Activated B cell treated with CpG ODN at 0.5 μM for 24 hours (primary cell): ENCODE measurements at regions not wholly inside any gene's neighbourhood (a gene's known extent, or its start where the extent isn't known, plus 50 kb on each side); places are given as distances from the start of the nearest gene placed in this dataset.

Source experiments
- ATAC-seq: fragments of 200-7000 bp; cut with Tn5 transposase; one replicate; pipeline ENCODE4 v1.10.0; 2021; ENCODE audit warnings: low read depth, mild to moderate bottlenecking, moderate library complexity
- CTCF ChIA-PET: fragments of 350-600 bp; sonication (Branson Sonifier 250); formaldehyde crosslinking; loops from one replicate; lab custom pipeline; 2021; ENCODE audit warnings: antibody characterized with exemption; lab: Charles Lee
- POLR2A ChIA-PET: fragments of 350-600 bp; sonication (Branson Sonifier 250); formaldehyde crosslinking; loops from one replicate; lab custom pipeline; 2021; ENCODE audit warnings: antibody characterized with exemption; lab: Charles Lee
- DNase-seq: peaks from one replicate; pipeline ENCODE4 v3.0.0; 2022
- H3K27ac Mint-ChIP-seq: one replicate; pipeline ENCODE4 v1.8.0; 2020; ENCODE audit warnings: mixed read lengths
- H3K27me3 Mint-ChIP-seq: one replicate; pipeline ENCODE4 v1.8.0; 2021; ENCODE audit warnings: mixed read lengths
- H3K36me3 Mint-ChIP-seq: one replicate; pipeline ENCODE4 v1.8.0; 2021; ENCODE audit warnings: low read depth, mixed read lengths
- H3K4me1 Mint-ChIP-seq: one replicate; pipeline ENCODE4 v1.8.0; 2021; ENCODE audit warnings: mixed read lengths
- H3K4me3 Mint-ChIP-seq: one replicate; pipeline ENCODE4 v1.8.0; 2020; ENCODE audit warnings: mild to moderate bottlenecking, mixed read lengths
- H3K9me3 Mint-ChIP-seq: one replicate; pipeline ENCODE4 v1.8.0; 2020; ENCODE audit warnings: mixed read lengths
- intact Hi-C: fragments of 100-400 bp; cut with micrococcal nuclease; formaldehyde crosslinking; loops from one replicate; pipeline ENCODE4 v1.15.1; 2024
- TF ChIP-seq, protein P1 (sequence below): fragments of 200-600 bp; IDR thresholded peaks from one replicate; pipeline ENCODE4 v1.8.0; 2022; ENCODE audit warnings: antibody characterized with exemption, mild to moderate bottlenecking

DNA sequence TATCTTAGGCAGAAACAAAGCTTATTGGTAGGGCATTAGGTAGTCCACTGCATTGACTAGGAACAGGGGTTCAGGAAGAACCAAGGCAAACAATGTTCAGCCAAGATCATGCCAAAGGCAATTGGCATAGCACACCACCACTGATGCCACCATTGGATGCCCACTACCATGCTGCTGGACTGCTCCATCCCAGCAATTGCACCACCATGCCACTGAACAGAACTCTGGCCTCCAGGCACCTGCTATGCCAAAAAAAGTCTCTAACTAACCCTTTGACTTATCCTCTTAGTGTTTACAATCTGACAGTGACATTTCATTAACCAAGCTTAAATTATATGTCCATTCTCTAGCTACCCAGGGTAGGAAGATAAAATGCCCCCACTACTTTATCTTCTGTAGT is 509.6 kb upstream of the CAMK1G start:
- Mint-ChIP-seq H3K27ac (no peak overlapping the region), H3K27me3 (no peaks in the 10 kb centered on the region), H3K4me3 (no peak overlapping the region), H3K4me1 (no peaks in the 10 kb centered on the region), H3K36me3 (no peaks in the 10 kb centered on the region), H3K9me3 (no peaks in the 10 kb centered on the region)
- TF ChIP-seq, protein P1, sequence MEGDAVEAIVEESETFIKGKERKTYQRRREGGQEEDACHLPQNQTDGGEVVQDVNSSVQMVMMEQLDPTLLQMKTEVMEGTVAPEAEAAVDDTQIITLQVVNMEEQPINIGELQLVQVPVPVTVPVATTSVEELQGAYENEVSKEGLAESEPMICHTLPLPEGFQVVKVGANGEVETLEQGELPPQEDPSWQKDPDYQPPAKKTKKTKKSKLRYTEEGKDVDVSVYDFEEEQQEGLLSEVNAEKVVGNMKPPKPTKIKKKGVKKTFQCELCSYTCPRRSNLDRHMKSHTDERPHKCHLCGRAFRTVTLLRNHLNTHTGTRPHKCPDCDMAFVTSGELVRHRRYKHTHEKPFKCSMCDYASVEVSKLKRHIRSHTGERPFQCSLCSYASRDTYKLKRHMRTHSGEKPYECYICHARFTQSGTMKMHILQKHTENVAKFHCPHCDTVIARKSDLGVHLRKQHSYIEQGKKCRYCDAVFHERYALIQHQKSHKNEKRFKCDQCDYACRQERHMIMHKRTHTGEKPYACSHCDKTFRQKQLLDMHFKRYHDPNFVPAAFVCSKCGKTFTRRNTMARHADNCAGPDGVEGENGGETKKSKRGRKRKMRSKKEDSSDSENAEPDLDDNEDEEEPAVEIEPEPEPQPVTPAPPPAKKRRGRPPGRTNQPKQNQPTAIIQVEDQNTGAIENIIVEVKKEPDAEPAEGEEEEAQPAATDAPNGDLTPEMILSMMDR, result no peak
- CTCF ChIA-PET, result no interaction called here
- intact Hi-C loops, result no loop called here
- POLR2A ChIA-PET, result no interaction called here
- ATAC-seq, result no peak
- no peak for DNase-seq

DNA sequence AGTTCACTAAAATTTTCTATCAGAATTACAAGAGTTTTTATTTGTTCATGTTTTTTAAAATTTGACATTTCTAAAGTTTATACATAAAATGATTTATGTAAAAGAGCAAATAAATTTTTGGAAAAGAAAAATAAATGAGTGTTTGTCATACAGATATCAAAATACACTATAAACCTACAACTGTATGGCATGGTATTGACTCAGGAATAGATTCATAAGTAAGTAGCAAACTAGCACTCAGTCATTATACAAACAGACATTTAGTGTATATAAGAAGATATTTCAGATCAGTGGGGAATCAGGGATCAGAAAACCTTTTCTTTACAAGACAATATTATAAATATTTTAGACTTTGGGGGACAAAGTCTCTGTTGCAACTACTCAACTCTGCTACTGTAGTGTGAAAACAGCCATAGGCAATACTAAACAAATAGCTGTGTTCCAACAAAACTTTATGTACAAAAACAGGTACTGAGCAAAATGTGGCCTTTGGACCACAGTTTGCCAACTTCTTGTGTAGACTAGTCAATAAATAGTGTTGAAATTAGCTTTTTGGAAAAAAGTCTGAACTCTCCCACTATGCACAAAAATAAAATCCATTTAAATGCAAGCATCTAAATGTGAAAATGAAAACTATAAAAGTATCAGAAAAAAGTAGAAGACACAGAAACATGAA is 508.8 kb upstream of the CAMK1G start:
- CTCF ChIA-PET, result no interaction called here
- intact Hi-C loops, result no loop called here
- DNase-seq, result no peak

DNA sequence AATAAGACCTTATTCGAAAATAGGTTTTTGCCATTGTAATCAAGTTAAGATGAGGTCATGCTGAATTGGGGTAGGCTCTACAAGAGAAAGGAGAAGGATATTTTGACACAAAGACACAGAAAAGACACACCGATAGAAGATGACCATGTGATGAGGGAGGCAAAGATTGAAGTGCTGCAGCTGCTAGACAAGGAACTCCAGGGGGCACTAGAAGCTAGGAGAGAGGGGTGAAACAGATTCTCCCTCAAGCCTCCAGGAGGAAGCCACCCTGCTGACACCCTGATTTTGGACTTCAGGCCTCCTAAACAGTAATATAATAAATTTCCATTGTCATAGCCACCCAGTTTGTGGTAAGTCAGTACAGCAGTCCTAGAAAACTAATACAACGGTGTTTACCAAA is 506.8 kb upstream of the CAMK1G start:
- no peaks in the 10 kb centered on the region for H3K36me3 Mint-ChIP-seq
- no peak for DNase-seq
- H3K27ac Mint-ChIP-seq, result no peak overlapping the region

More for the DNA sequence above, 508.8 kb upstream of the CAMK1G start:
- ATAC-seq, result no peak
- no peak overlapping the region for H3K27ac Mint-ChIP-seq
- no peaks in the 10 kb centered on the region for H3K9me3 Mint-ChIP-seq
- no peaks in the 10 kb centered on the region for H3K36me3 Mint-ChIP-seq
- H3K4me3 Mint-ChIP-seq, result no peak overlapping the region
- POLR2A ChIA-PET, result no interaction called here
- TF ChIP-seq, protein P1, result no peak
- H3K27me3 Mint-ChIP-seq, result no peaks in the 10 kb centered on the region
- H3K4me1 Mint-ChIP-seq, result no peaks in the 10 kb centered on the region

DNA sequence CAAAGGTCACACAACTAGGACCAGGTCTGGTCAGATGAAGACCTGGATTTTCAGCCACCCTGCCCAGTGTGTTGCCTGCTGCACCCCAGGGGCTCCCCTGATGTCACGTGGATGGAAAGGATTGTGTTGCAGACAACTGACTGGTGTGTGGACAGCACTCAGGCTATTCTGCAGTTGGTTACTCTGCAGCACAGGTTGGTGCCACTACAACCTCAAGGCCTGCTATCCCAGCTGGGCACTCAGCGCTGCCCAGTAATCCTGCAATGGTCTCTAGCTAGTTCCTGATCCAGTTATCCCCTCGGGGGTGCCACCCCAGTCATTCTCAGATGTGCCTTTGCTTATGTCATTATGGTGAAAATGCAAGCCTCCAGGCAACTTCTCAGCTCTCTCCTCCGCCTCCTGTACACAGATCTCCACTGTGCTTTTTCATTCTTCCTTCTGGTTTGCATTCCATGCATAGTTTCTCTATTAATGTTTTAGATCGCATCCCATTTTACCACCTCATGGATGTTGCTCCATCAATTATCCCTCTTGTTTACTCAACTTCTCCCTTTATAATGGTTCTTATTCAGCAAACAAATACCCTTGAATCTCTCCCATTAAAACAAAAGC is 503.2 kb upstream of the CAMK1G start:
- H3K27ac Mint-ChIP-seq, result no peak overlapping the region
- H3K36me3 Mint-ChIP-seq, result no peaks in the 10 kb centered on the region
- intact Hi-C loops, result no loop called here
- DNase-seq (no peak), ATAC-seq (no peak)
- CTCF ChIA-PET, result interaction anchor here (0.7 kb wide), 1 partner anchor 28 kb away, joined by 3 read pairs; no protein-coding TSS in a partner anchor
- no peaks in the 10 kb centered on the region for H3K4me1 Mint-ChIP-seq
- POLR2A ChIA-PET, result no interaction called here
- H3K9me3 Mint-ChIP-seq, result no peaks in the 10 kb centered on the region
- TF ChIP-seq, protein P1, result no peak
- no peak overlapping the region for H3K4me3 Mint-ChIP-seq
- H3K27me3 Mint-ChIP-seq, result no peaks in the 10 kb centered on the region

More for the DNA sequence above, 506.8 kb upstream of the CAMK1G start:
- ATAC-seq, result no peak
- H3K9me3 Mint-ChIP-seq, result no peaks in the 10 kb centered on the region
- H3K27me3 Mint-ChIP-seq, result no peaks in the 10 kb centered on the region
- H3K4me3 Mint-ChIP-seq, result no peak overlapping the region
- intact Hi-C loops, result no loop called here
- TF ChIP-seq, protein P1, result no peak
- ChIA-PET POLR2A (no interaction called here), CTCF (no interaction called here)
- no peaks in the 10 kb centered on the region for H3K4me1 Mint-ChIP-seq

DNA sequence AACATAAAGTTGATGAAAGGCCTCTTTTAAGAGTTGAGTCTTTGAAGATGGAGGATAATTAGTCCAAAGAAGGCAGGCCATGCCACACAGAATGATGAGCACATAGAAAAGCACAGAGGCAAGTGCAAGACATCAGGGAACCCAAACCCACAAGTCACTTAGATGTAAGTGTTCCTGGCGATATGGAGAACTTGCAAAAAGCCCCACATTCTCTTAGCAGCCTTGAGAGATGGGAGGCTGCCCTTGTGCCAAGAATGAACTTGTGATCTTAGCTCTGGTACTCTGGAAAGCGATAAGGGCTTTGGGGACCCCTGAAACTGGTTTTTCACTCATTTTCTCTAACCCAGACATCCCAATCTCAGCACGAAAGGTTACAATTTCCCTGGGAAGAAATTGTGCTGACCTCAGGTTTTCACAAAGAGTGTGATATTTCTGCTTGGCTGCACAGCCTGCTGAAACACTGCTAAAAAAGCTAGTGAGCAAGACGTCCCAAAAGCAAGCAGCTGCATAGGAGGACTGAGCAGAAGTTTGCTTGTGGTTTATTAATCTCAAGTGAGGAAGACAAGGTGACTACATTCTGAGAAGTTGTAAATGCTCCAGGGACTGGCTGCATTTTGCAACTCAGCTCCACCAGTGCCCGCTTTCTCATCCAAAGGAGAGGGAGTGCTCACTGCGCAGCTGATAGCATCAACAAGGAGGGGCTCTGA is 496.9 kb upstream of the CAMK1G start:
- Mint-ChIP-seq H3K36me3 (no peaks in the 10 kb centered on the region), H3K9me3 (no peaks in the 10 kb centered on the region), H3K4me3 (no peak overlapping the region), H3K4me1 (no peaks in the 10 kb centered on the region), H3K27me3 (no peaks in the 10 kb centered on the region), H3K27ac (no peak overlapping the region)
- intact Hi-C loops, result no loop called here
- ChIA-PET CTCF (no interaction called here), POLR2A (no interaction called here)
- ATAC-seq (no peak), DNase-seq (no peak)
- TF ChIP-seq, protein P1, result no peak
